T-helper 1 cell (primary cell): ENCODE measurements at regions not wholly inside any gene's neighbourhood (a gene's known extent, or its start where the extent isn't known, plus 50 kb on each side); places are given as distances from the start of the nearest gene placed in this dataset.

ENCODE experiments used
- DNase-seq, 5 donors: peaks; one replicate each; pipeline ENCODE4 v3.0.0-alpha.2; 2012 to 2020

DNA sequence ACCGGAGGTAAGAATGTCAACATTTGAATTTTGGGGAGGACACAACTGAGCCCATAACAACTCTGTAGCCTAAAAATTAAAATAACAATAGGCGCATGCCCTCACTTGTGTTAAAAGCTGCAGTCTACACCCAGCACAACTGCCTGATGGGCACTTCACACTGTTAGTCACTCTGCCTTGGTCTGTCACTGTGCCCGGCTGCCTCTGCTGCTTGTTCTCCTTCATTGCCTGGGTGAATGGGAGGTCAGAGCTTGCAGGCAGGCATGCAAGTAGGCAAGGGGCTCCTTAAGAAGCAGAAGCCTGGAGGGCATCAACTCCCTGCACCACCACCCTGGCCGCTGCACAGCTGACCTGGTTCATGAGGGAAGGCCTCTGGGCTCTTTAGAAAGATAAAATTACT lies 374.8 kb downstream of the MID1IP1 start:
- DNase-seq, result no peak

GRCh38 chrX:39189431-39189830 lies 388.2 kb downstream of the MID1IP1 start:
- no peak for DNase-seq

- no peak for DNase-seq
Observed at GRCh38 chrX:39194673-39195072, 393.4 kb downstream of the MID1IP1 start.

DNA sequence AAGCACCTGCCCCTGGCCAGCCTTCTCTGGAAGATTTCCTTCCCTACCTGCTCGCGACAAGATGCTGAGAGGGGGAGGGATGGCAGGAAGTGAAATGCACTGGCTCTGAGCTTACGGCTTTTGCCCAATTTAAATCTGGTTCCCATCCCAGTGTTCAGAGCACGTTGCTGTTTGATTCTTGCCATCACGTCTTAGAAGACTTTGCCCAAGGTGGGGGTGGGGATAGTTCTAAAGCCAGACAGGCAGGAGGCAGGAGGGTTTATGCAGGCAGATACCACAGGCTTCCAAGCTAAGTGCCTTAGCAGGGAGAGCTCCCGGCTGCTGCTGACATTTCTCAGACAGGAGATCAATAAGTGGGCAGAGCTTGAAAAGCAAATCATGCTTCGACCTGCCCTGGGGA lies 393.9 kb downstream of the MID1IP1 start:
- no peak for DNase-seq

GRCh38 chrX:39196192-39197102 lies 395.2 kb downstream of the MID1IP1 start:
- peak in 3 of 5 donors; percentile 14 to 80 (median 15) for DNase-seq

DNA sequence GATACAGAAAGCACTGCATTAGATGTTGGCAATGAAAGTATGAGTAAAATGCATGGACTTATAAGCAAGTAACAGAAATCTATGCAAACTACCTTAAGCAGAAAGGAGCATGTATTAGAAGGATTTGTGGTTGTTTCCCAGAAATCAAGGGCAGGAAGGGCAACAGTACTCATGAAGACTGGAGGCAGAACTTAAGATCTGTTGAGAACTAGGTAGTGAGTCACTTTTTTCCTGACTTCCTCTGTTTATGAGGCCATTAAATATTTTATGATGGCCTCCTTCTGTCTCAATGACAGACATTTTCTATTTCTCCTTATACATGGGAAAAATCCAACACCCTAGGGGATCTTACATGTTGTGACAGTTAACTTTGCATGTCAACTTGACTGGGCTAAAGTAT lies 398.2 kb downstream of the MID1IP1 start:
- DNase-seq, result no peak

DNA sequence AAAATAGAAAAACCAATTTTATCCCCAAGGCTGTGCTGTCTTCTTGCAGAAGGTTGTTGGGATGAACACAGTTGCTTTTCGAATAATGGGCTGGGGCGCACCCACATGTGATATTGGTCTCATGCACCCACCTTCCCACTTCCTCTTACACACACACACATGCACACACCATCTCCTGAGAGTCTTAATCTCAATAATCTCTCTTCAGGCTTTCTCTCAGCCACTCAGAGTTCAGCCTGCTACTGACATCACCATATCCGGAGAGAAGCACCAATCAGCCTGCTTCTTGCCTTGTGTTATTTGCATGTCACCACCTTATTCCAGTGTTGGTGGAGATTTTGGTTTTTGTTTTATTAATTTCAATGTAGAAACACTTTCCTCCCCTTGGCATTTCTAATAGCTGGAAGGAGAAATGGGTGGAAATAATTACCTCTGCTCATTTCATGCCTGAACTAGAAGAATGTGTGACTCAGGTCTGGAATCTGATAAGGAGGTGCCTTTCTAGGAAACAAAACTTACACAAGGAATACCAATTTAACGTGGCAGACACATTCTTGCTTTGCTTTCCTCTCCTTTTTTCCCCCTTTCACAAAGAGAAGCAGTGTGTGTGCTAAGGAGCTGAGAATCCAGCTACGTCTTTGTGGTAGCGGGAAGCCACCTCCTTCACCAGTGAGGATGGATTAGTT lies 400.2 kb downstream of the MID1IP1 start:
- peak in 1 of 5 donors; percentile 52 for DNase-seq

GRCh38 chrX:39202641-39203040 lies 401.4 kb downstream of the MID1IP1 start:
- DNase-seq, result no peak

DNA sequence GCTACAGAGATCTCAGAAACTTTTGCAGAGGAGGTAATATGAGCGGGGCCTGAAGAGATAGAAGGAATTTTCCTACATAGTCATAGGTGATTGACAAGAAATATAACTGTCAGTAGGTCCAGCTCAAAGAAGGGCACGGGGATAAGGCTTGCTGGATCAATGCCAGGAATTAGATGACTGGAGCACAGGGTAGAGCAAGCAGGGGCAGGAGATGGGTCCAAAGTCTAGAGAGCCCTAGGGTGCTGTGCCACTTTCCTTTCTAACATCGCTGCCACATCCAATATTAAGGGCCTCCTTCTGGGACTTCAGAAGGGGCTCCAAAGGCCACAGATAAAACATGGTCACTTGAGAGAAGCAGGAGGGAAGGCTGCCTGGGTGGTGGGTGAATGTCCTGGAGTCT lies 402.2 kb downstream of the MID1IP1 start:
- no peak for DNase-seq

DNA sequence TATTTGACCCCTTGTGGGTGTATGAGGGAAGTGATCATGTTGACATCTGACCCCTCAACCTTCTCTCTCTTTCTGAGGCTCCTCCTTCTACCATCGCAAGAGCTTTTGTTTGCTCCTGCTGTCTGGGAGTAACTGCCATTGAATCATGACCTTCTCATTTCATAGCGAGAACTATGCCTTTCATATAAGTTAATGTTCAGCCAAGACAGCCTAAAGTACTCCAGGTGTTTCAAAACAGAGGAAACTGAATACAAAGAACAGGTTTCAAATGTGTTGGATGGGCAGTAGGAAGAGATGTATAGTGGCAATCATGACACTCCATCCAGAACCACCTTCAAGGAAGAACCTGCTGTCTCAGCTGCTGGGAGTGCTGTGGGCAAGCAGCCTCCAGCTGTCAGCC lies 403.1 kb downstream of the MID1IP1 start:
- DNase-seq, result no peak

DNA sequence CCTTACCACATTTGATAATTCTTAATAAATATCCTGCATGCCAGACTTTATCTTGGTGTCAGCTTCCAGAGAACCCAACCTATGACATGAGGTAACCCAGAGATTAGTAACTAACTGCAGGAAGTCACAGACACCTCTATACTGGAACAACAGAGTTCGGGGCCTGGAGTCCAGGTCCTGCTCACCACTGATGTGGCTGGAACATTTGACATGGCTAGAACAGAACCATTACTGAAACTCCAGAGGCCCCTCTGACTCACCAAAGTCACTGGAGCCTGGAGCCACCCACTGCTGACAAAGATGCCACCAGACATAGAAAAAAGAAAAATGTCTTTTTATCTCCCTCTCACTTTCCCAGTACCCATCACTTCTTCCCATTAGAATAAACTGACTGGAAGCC lies 403.7 kb downstream of the MID1IP1 start:
- DNase-seq, result no peak

GRCh38 chrX:39205467-39205866 lies 404.2 kb downstream of the MID1IP1 start:
- DNase-seq, result no peak

DNA sequence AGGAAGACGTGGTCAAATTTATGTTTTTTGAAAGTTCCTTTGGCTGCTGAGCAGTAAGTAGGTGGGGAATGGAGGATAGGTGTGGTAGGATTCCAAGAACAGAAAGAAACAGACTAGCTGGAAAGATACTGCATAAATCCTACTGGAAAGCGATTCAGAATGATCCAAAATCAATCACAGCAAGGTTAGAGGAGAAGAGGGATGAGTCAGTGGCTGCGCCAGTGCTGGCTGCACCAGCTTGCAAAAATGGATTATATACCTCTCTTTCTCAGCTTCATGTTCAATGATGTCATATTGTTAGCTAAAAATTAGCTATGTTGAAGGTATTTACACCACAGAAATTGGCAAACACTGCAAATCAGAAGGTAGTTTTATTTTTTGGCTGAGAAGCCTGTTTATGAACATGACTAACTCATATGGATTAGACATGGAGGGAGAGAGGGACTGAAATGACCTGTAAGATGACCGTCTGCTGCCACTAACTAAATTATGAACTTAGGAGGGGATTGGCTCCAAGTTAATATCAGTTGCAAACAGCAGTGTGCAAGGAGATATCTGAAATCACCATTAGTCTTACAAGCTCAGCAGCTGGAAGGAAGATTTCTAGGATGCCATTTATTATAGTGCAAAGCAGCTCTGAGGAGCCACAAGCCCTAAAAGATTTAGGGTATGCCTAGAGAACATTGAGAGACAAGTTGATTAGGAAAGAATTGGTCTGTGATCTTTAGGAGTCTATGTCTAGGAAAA lies 405.3 kb downstream of the MID1IP1 start:
- DNase-seq, result no peak

GRCh38 chrX:39211501-39211900 lies 410.2 kb downstream of the MID1IP1 start:
- DNase-seq, result no peak

GRCh38 chrX:39212456-39212855 lies 411.2 kb downstream of the MID1IP1 start:
- DNase-seq, result peak in 1 of 5 donors; percentile 9

GRCh38 chrX:39214387-39215126 lies 413.3 kb downstream of the MID1IP1 start:
- DNase-seq, result no peak

- DNase-seq, result no peak
Observed at GRCh38 chrX:39220952-39221351, 419.7 kb downstream of the MID1IP1 start.

GRCh38 chrX:39222346-39223113 lies 421.3 kb downstream of the MID1IP1 start:
- no peak for DNase-seq

DNA sequence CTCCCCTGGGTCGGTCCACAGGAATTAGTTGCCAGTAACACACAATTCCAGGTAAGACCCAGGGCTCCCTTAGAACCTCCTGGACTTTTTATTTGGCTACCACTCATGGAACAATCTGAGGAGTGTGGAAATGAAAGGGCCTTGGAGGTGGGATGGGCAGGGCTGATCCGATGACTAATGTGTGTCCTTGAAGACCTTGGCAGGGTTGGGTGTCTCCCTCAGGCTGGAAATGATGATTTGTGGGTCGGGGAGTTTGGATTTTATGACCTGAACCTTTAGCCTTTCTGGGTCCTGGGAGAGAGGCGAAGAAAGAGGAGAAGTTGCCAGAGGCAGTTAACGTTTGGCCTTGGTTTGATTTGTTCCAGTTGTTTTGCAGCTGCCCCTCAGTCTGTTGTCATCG lies 425.0 kb downstream of the MID1IP1 start:
- no peak for DNase-seq

- no peak for DNase-seq
Observed at GRCh38 chrX:39227371-39227770, 426.1 kb downstream of the MID1IP1 start.

DNA sequence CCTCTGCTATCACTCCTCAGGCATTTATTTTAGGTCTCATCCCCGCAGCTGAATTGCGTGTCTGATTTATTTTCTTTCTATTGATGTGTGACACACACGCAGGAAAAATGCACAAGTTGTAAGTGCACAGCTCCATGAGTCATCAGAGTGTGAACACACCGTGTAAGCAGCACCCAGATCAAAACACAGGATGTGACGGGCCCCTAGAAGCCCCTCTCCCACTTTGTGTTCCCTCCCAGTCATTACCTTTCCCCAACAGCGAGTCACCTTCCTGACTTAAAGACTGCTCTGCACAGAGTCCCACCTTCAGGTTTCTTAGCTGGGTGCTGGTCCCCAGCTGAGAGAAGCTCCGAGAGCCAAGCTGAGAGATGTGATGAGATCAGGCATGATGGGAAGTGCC lies 436.7 kb downstream of the MID1IP1 start:
- no peak for DNase-seq

- peak in 1 of 5 donors; percentile 13 for DNase-seq
Observed at GRCh38 chrX:39242187-39242586, 440.9 kb downstream of the MID1IP1 start.
